ENCODE measurements at regions not wholly inside any gene's neighbourhood (a gene's known extent, or its start where the extent isn't known, plus 50 kb on each side); places are given as distances from the start of the nearest gene placed in this dataset.
"Not testable (repeated sequence)": the region's sequence is repeated elsewhere in the genome, so short reads cannot be mapped to it uniquely, and the experiment has no call there.

- CTCF ChIA-PET: no interaction called here
- no peak overlapping the region for H3K4me3 Mint-ChIP-seq
- H3K27ac Mint-ChIP-seq: no peak overlapping the region
- no peaks in the 10 kb centered on the region for H3K36me3 Mint-ChIP-seq (ENCODE audit: low read depth)
- ATAC-seq (no peak), DNase-seq (no peak)
- POLR2A ChIA-PET: no interaction called here
- intact Hi-C loops (cut with micrococcal nuclease): no loop called here
- H3K27me3 Mint-ChIP-seq: peaks cover 2% of the 10 kb centered on the region
- TF ChIP-seq CTCF (IDR thresholded peaks at IDR 0.05): no peak
- no peaks in the 10 kb centered on the region for H3K4me1 Mint-ChIP-seq (ENCODE audit: low read depth)
- no peaks in the 10 kb centered on the region for H3K9me3 Mint-ChIP-seq
Observed at GRCh38 chr20:40279390-40279789, 409.6 kb downstream of the MAFB start.

- CTCF ChIA-PET: no interaction called here
- intact Hi-C loops (cut with micrococcal nuclease): no loop called here
- POLR2A ChIA-PET: no interaction called here
- Mint-ChIP-seq H3K9me3 (no peaks in the 10 kb centered on the region), H3K36me3 (ENCODE audit: low read depth) (no peaks in the 10 kb centered on the region), H3K4me3 (no peak overlapping the region), H3K4me1 (ENCODE audit: low read depth) (no peaks in the 10 kb centered on the region), H3K27me3 (peaks cover 2% of the 10 kb centered on the region), H3K27ac (no peak overlapping the region)
- no peak for TF ChIP-seq CTCF (IDR thresholded peaks at IDR 0.05)
- no peak for DNase-seq
- no peak for ATAC-seq
Observed at GRCh38 chr20:40278673-40279072, 410.4 kb downstream of the MAFB start.

- H3K27ac Mint-ChIP-seq: no peak overlapping the region
- CTCF ChIA-PET: no interaction called here
- TF ChIP-seq CTCF (IDR thresholded peaks at IDR 0.05): no peak
- ATAC-seq (no peak), DNase-seq (no peak)
- no peak overlapping the region for H3K4me3 Mint-ChIP-seq
- H3K9me3 Mint-ChIP-seq: no peaks in the 10 kb centered on the region
- POLR2A ChIA-PET: no interaction called here
- H3K36me3 Mint-ChIP-seq (ENCODE audit: low read depth): no peaks in the 10 kb centered on the region
- peaks cover 2% of the 10 kb centered on the region for H3K27me3 Mint-ChIP-seq
- H3K4me1 Mint-ChIP-seq (ENCODE audit: low read depth): no peaks in the 10 kb centered on the region
- intact Hi-C loops (cut with micrococcal nuclease): no loop called here
Observed at GRCh38 chr20:40276301-40276700, 412.7 kb downstream of the MAFB start.

- intact Hi-C loops (cut with micrococcal nuclease): no loop called here
- TF ChIP-seq CTCF (IDR thresholded peaks at IDR 0.05): no peak
- DNase-seq (no peak), ATAC-seq (no peak)
- no peak overlapping the region for H3K27ac Mint-ChIP-seq
- no peaks in the 10 kb centered on the region for H3K9me3 Mint-ChIP-seq
- POLR2A ChIA-PET: no interaction called here
- H3K4me3 Mint-ChIP-seq: no peak overlapping the region
- peaks cover 5% of the 10 kb centered on the region for H3K27me3 Mint-ChIP-seq
- H3K36me3 Mint-ChIP-seq (ENCODE audit: low read depth): no peaks in the 10 kb centered on the region
- CTCF ChIA-PET: no interaction called here
- H3K4me1 Mint-ChIP-seq (ENCODE audit: low read depth): no peaks in the 10 kb centered on the region
Observed at GRCh38 chr20:40275738-40276137, 413.3 kb downstream of the MAFB start.

- Mint-ChIP-seq H3K9me3 (no peaks in the 10 kb centered on the region), H3K36me3 (ENCODE audit: low read depth) (no peaks in the 10 kb centered on the region), H3K27ac (no peak overlapping the region), H3K4me1 (ENCODE audit: low read depth) (no peaks in the 10 kb centered on the region), H3K4me3 (no peak overlapping the region), H3K27me3 (peaks cover 5% of the 10 kb centered on the region)
- POLR2A ChIA-PET: no interaction called here
- DNase-seq (no peak), ATAC-seq (no peak)
- intact Hi-C loops (cut with micrococcal nuclease): no loop called here
- CTCF ChIA-PET: no interaction called here
- TF ChIP-seq CTCF (IDR thresholded peaks at IDR 0.05): no peak
Observed at GRCh38 chr20:40274912-40275533, 414.0 kb downstream of the MAFB start.

GRCh38 chr20:40269274-40269673 lies 419.8 kb downstream of the MAFB start:
- CTCF ChIA-PET; H3K27ac Mint-ChIP-seq; H3K27me3 Mint-ChIP-seq; H3K4me3 Mint-ChIP-seq; intact Hi-C loops (cut with micrococcal nuclease); H3K9me3 Mint-ChIP-seq; DNase-seq; H3K4me1 Mint-ChIP-seq (ENCODE audit: low read depth); POLR2A ChIA-PET; H3K36me3 Mint-ChIP-seq (ENCODE audit: low read depth); ATAC-seq: not testable (repeated sequence)

Measured in activated CD8-positive, alpha-beta T cell treated with anti-CD3 and anti-CD28 coated beads for 36 hours (primary cell).